Vagina (tissue), 2 donors: ENCODE measurements at regions not wholly inside any gene's neighbourhood (a gene's known extent, or its start where the extent isn't known, plus 50 kb on each side); places are given as distances from the start of the nearest gene placed in this dataset.

ENCODE experiments used
- CTCF ChIP-seq, 3 experiments: fragments of 450-650 bp in 2 of 3; fragments of 200-600 bp in 1 of 3; sonication (generic) in 1 of 3; IDR thresholded peaks; one replicate each; pipeline ENCODE4 v1.5.1; 2017 to 2019; ENCODE audit warnings: antibody characterized with exemption in 3 of 3, mild to moderate bottlenecking in 2 of 3, moderate library complexity in 2 of 3
- POLR2A ChIP-seq, 2 donors: fragments of 450-650 bp; IDR thresholded peaks; one replicate each; pipeline ENCODE4 v1.6.1; 2017; ENCODE audit warnings: antibody characterized with exemption in 2 of 2, mild to moderate bottlenecking in 2 of 2, moderate library complexity in 2 of 2
- POLR2AphosphoS5 ChIP-seq, 2 donors: sonication (generic); formaldehyde crosslinking; IDR thresholded peaks; one replicate each; pipeline ENCODE4 v1.9.0; 2017; ENCODE audit warnings: antibody characterized with exemption in 2 of 2, mild to moderate bottlenecking in 2 of 2, low read depth in 1 of 2; ENCODE audit not compliant: insufficient read depth in 1 of 2

- TF ChIP-seq CTCF (IDR thresholded peaks at IDR 0.05) (no peak), POLR2A (IDR thresholded peaks at IDR 0.05) (no peak), POLR2AphosphoS5 (IDR thresholded peaks at IDR 0.05; ENCODE audit: insufficient read depth in 1 of 2, low read depth in 1 of 2) (no peak)
These were observed 592.1 kb downstream of the ARAP2 start for GRCh38 chr4:35652197-35652596.
